Kidney epithelial cell (primary cell): ENCODE measurements at regions not wholly inside any gene's neighbourhood (a gene's known extent, or its start where the extent isn't known, plus 50 kb on each side); places are given as distances from the start of the nearest gene placed in this dataset.

Experiments used
- DNase-seq: peaks from one replicate; pipeline ENCODE4 v3.0.0-alpha.2; 2010; ENCODE audit warnings: low read depth
- H3K27me3 ChIP-seq: 2 replicates; pipeline ENCODE4 v1.6.0; 2011; ENCODE audit warnings: low read length; ENCODE audit not compliant: control insufficient read depth, insufficient read depth
- H3K36me3 ChIP-seq: 2 replicates; pipeline ENCODE4 v1.5.1; 2011; ENCODE audit warnings: low read length; ENCODE audit not compliant: control insufficient read depth, insufficient read depth
- H3K4me3 ChIP-seq: 2 replicates; pipeline ENCODE4 v1.5.1; 2011; ENCODE audit warnings: low read depth, mild to moderate bottlenecking, control low read depth, low read length
- CTCF ChIP-seq: IDR thresholded peaks from 2 replicates; pipeline ENCODE4 v1.5.1; 2011; ENCODE audit warnings: mild to moderate bottlenecking, moderate library complexity, low read length, control low read depth, inconsistent platforms; ENCODE audit not compliant: insufficient read depth, poor library complexity, severe bottlenecking

- H3K27me3 ChIP-seq: no peaks in the 10 kb centered on the region
- no peak for TF ChIP-seq CTCF
- no peak overlapping the region for H3K4me3 ChIP-seq
- H3K36me3 ChIP-seq: no peaks in the 10 kb centered on the region
- DNase-seq: no peak
Measured at GRCh38 chr12:43284486-43285158, 267.4 kb downstream of the ADAMTS20 start.

GRCh38 chr12:43283206-43283605, 268.8 kb downstream of the ADAMTS20 start:
- H3K36me3 ChIP-seq: no peaks in the 10 kb centered on the region
- H3K4me3 ChIP-seq: no peak overlapping the region
- no peak for TF ChIP-seq CTCF
- no peak for DNase-seq
- no peaks in the 10 kb centered on the region for H3K27me3 ChIP-seq

GRCh38 chr12:43282106-43282505, 269.9 kb downstream of the ADAMTS20 start:
- no peak for DNase-seq
- TF ChIP-seq CTCF: no peak
- Histone ChIP-seq H3K27me3 (no peaks in the 10 kb centered on the region), H3K4me3 (no peak overlapping the region), H3K36me3 (no peaks in the 10 kb centered on the region)

- H3K27me3 ChIP-seq: no peaks in the 10 kb centered on the region
- H3K4me3 ChIP-seq: no peak overlapping the region
- TF ChIP-seq CTCF: no peak
- DNase-seq: no peak
- no peaks in the 10 kb centered on the region for H3K36me3 ChIP-seq
Measured at GRCh38 chr12:43281563-43281962, 270.4 kb downstream of the ADAMTS20 start.

GRCh38 chr12:43278541-43278832, 273.5 kb downstream of the ADAMTS20 start:
- Histone ChIP-seq H3K36me3 (no peaks in the 10 kb centered on the region), H3K4me3 (no peak overlapping the region), H3K27me3 (no peaks in the 10 kb centered on the region)
- DNase-seq: no peak
- no peak for TF ChIP-seq CTCF

GRCh38 chr12:43277651-43278540, 274.1 kb downstream of the ADAMTS20 start:
- Histone ChIP-seq H3K36me3 (no peaks in the 10 kb centered on the region), H3K27me3 (no peaks in the 10 kb centered on the region), H3K4me3 (no peak overlapping the region)
- no peak for TF ChIP-seq CTCF
- DNase-seq: no peak
